HG03025 (cell line): ENCODE measurements at regions not wholly inside any gene's neighbourhood (a gene's known extent, or its start where the extent isn't known, plus 50 kb on each side); places are given as distances from the start of the nearest gene placed in this dataset.

Experiments
- ATAC-seq: cut with Tn5 transposase; IDR thresholded peaks from one replicate; pipeline ENCODE4 v1.9.1; 2021; ENCODE audit warnings: mild to moderate bottlenecking, moderate library complexity; ENCODE audit not compliant: unreplicated experiment, low FRiP score

- ATAC-seq = no peak
Measured at GRCh38 chr10:124220971-124221355, 127.6 kb upstream of the CHST15 start.

DNA sequence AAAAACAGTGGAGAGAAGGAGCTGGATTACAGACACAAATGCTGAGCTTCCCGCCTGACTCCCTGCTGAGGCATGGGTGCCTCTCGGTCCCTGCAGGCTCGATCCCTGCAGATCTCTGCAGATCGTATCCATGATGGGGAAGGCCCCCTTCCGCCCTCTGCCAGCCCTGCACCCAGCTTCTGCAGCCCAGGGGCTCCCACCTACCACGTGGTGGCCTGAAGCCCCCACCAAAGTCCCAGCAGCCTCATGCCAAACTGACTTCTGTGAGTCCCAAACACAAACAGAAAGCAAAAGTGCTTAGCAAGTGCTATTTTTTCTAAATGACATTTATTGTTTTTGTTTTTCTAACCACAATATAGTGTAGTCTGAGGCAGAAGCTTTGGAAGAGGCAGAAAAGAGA is 127.1 kb upstream of the CHST15 start:
- ATAC-seq = no peak

DNA sequence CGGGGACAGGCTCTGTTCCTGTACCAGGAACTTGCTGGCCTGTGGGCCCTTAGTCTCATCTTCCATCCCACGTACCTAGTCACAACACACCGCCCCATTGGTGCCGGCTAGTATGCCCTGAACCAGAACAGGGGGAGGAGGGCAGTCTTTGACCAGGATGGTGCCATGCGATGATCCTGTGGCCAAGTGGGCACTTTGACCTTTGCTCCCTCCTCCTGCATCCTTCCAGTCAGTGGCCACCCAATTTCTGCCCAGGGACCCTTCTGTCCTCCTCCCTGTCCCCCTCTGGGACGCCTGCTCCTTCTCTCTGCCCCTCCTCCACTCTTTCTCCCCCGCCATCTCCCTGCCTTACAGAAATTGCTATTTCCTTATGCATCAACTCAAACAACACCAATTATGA is 126.3 kb upstream of the CHST15 start:
- no peak for ATAC-seq

GRCh38 chr10:124219062-124219461 is 125.7 kb upstream of the CHST15 start:
- ATAC-seq = no peak

DNA sequence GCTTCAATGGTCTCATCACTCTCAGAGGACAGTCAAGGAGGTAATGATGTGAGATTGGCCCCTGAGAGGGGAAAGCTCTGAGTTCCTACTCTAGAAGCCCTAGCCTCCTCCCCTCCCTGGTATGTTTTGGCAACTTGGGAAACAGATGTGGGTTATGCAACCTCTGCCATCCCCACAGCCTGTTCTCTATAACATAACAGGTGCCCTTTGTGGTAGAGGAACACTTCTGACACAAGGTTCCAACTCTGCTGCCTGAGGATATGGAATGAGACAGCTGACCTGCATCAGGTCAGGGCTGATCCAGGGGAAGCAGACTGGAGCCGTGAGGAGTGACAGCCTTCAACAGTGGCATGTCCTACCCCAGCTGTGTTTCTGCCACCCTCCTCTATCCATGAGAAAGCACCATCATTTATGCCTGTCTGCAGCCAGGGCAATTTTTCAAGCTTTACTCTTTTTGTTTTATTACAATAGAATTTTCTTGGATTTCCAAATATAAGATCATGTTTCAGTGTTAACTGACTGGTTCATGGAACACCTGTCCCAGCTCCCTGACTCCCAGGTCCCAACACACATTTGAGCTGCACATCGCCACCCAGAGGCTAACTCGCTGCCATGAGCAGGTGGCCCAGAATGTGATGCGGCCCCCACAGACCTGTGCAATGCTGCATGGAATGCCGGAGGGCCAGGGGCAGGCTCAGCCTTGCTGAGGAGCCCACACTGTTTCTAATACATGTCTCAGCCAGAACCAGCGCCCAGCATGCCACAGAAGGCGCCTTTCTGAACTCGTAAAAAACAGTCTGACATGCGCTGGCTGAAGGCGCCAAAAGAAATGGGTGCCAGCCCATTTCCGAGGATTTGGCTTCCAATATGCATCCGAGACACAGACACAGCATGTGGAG is 124.8 kb upstream of the CHST15 start:
- ATAC-seq = no peak

DNA sequence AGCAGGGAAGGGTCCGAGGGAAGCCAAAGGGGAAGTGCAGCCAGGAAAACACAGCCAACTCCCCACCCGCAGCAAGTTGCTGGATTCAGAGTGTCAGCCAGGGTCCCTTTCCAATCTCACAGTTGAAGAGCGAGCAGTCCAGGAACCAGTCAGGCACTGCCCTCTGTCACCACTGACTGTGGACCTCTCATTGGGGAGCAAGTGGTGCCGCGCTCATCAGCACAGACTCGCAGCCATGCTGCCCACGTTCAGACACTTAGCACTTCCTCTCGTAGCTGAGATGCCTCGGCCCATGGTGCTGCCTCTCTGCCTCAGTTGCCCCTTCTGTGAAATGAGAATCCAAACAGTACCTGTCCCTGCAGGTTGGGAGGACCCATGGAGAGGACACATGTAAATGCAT is 123.6 kb upstream of the CHST15 start:
- ATAC-seq = no peak

GRCh38 chr10:124214610-124215375 is 121.4 kb upstream of the CHST15 start:
- ATAC-seq = no peak

DNA sequence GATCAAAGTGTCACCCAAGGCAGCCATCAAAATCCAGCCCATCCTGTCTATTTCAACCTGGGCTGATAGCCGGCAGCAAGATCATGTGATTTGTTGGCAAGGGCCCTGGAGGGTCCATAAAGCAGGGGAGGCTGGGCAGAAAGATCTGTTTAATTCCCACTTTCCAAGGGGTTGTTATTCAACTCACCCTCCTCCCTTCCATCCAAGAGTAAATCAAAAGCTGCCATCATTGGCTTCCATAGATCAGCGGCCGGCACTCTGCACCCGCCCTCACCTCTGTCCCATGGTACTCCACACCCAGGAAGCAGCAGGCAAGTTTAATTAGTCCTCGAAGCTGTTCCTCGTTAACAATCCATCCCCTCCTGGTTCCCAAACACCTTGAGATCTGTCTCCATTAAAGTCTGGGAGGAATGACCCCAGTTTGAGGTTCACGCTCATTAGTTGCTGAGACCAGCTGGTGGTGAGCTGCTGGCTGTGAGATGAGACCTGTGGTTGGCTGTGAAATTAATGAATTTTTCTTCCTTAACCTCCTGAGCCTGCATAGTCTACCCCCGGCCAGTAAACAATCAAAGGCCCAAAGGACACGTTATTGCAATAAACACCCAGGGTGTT is 120.6 kb upstream of the CHST15 start:
- no peak for ATAC-seq

- ATAC-seq = no peak
Measured at GRCh38 chr10:124213471-124213870, 120.1 kb upstream of the CHST15 start.

DNA sequence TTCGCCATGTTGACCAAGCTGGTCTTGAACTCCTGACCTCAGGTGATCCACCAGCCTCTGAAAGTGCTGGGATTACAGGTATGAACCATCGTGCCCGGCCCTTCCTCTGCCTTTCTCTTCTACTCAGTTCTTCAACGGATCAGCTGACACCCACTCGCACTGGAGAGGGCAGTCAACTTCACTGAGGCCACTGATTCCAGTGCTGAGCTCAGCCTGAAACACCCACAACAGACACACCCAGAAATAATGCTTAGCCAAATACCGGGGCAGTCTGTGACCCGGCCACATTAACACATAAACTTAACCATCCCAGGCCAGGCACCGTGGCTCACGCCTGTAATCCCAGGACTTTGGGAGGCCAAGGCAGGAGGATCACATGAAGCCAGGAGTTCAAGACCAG is 119.3 kb upstream of the CHST15 start:
- ATAC-seq = no peak

- no peak for ATAC-seq
Measured at GRCh38 chr10:124211921-124212320, 118.5 kb upstream of the CHST15 start.

DNA sequence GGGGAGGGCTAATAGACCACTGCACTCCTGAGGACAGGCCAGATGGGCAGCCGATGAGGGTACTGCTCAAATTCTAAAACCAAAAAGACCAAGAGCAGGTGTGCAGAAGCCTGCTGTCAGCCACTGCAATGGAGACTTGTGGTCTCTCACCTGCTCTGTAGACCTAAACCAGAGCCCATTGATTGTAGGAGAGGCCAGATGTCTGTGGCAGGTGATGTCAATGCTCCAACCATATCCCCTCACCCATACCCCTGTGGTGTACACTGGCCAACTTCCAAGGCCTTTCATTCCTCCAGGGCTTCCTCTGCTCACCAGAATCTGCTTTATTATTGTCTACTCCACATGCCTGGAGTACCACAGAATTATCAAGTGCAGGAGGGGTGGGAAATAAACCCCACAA is 116.9 kb upstream of the CHST15 start:
- no peak for ATAC-seq

DNA sequence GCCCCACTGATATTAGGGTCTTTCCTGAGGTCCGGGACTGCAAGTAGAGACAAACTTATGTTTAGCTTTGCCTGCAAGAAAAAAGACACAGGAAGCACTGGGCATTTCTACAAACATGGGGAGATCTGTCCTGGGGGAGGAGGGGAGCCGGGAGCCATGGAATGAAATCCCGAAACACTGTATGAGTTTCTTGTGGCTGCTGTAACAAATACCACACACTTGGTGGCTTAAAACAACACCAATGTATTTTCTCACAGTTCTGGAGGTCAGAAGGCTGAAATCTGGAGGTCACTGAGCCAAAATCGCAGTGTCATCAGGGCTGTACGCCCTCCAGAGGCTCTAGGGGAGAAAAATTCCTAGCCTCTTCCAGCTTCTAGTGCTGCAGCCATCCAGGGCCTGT is 114.0 kb upstream of the CHST15 start:
- ATAC-seq = no peak

DNA sequence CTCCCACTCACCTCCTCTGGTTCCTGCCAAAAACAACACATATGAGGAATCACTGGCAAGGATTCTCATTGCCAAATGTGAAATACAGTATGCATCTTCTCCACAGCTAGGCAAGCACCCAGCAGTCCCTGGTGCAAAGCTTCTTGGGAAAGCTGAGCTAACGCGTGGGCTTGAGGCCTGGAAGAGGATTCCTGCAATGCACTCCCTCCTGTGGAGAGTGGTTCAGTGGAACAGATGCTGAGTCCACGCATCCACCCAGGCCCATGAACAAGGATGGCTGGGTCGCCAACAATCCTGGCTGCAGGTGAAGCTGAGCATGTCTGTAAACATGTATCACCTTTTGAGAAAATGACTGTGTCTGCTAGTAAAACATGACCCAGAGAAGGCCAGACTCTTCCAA is 113.2 kb upstream of the CHST15 start:
- ATAC-seq = no peak

DNA sequence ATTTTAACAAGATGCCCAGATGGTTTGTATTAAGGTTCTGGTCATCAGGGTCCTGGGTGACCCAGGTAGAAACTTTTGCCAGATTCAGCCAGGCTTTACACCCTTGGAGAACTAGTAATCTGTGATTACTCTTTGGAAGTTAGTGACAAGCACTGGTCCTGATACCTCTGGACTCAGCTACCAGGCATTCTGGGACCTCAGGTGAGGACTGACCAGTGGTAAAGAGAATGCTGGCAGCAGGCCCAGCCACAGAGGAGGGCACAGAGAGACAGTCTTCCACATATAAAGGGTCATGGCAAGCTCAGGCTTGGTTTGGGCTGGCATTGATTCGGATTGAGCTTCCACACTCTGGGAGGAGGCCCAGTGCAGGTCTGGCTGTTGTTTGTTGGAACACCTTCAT is 112.0 kb upstream of the CHST15 start:
- ATAC-seq = no peak

DNA sequence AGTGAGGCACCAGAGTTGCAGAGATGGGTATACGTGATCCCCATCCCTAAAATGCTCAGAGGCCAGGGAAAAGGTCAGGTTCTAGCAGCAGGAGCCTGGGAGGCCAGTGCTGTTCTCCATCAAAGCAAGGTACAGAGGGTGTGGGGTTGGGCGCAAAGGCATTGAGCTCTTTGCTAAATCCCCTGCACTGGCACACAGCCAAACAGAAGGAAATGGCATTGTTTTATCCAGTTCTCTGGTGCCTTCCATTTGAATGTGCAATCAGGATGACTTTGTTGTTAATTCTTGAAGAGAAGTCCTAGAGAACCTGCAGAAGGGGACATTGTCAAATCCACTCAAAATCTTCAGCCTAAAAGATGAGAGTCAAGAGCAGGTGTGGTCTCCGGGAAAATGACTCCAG is 111.3 kb upstream of the CHST15 start:
- no peak for ATAC-seq

- no peak for ATAC-seq
Measured at GRCh38 chr10:124200011-124200410, 106.6 kb upstream of the CHST15 start.

DNA sequence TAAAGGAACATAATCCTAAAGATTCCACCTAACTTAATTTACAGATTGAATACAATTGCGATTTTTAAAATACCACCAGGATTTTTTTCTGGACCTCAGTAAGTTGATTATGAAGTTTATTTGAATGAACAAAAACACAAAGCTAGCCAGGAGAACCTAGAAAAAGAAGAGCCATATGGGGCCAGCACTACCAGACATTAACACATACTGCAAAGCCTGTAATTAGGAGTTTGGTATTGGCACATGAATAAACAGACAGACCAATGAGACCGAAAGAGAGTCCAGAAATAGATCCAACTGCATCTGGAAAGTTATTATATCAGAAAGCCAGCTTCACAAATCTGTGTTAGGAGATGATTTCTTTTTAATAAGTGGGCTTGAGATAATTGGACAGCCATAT is 105.5 kb upstream of the CHST15 start:
- ATAC-seq = no peak

DNA sequence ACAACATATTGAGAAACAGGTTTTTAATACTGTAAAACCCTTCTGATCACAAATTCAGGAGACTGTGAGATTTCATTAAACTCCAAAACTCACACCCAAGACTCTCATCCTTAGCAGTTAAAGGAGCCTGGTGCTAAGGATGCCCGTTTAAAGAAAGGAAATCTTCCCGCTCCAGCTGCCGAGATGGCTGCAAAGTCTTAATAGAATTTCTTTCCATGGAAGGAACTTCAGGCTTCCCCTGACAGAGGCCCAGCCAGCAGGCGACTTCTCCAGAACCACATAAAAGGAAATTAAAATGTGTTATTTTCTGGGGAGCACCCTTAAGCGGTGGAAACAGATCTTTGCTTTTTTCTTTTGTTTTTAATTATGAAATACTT is 104.7 kb upstream of the CHST15 start:
- ATAC-seq = no peak

DNA sequence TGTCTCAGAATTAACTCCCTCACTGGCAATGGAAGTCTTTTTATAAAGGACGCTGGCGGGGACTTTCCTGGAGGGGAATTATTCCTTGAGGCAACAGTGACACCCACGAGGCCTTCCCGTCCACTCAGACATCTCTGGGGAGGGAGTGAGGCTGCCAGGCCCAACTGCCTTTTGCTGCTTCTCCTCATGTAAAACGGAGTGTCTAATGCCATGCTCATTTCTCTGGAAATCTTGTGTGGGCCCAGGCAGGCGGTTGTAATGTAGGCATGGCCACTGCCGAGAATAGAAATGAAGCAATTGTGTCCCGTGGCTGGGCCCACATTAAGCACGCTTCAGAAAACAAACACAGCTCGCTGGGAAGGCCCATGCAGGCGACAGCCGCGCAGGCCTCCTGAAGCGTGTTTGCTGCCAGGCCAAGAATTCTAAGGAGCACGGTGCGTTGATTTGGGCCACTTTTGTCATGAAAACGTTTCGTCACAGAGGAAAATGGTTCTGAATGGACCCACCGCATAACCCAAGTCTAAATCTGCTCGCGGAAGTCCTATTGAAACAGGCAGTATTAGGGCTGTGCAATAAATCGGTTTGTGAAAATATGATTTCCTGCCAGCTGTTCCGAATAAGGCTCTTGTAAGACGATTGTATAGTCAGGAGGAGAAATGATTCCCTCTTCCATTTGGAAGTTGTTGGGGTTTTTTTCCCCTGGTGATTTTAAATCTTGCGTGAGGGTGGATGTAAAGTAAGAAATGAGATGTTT is 104.2 kb upstream of the CHST15 start:
- no peak for ATAC-seq

DNA sequence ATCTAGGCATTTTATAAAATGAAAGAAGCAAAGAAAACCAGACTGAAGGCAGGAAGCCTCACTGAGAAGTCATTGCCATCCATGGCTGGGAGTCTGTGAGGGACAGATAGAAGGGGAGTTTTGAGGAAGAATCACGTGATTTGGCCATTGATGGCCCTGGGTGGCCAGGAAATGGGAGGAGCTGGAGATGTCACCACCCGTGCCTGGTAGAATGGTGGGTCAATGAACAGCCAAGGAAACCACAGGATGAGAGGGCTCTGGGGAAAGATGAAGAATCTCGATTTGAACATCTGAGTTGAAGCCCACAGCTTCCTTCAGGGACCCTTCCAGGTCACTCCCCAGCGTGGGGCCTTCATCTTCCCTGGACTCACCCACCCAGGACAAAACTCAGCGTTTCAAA is 103.3 kb upstream of the CHST15 start:
- ATAC-seq = no peak
